Loucy (cell line): ENCODE measurements at regions not wholly inside any gene's neighbourhood (a gene's known extent, or its start where the extent isn't known, plus 50 kb on each side); places are given as distances from the start of the nearest gene placed in this dataset.

Experiments used
- CTCF ChIP-seq: fragments of 200-600 bp; sonication (generic); conservative IDR thresholded peaks from 2 replicates; pipeline ENCODE4 v1.5.1; 2014; ENCODE audit warnings: mild to moderate bottlenecking, antibody characterized with exemption, low read length
- EZH2phosphoT487 ChIP-seq: fragments of 200-600 bp; IDR thresholded peaks from 2 replicates; pipeline ENCODE4 v1.6.1; 2018; ENCODE audit warnings: antibody characterized with exemption, mild to moderate bottlenecking, moderate library complexity, borderline replicate concordance

- TF ChIP-seq CTCF, result no peak
- no peak for TF ChIP-seq EZH2phosphoT487
These were observed 238.5 kb upstream of the HS3ST5 start for GRCh38 chr6:114581293-114581692.
